NB4 (cell line): ENCODE measurements at regions not wholly inside any gene's neighbourhood (a gene's known extent, or its start where the extent isn't known, plus 50 kb on each side); places are given as distances from the start of the nearest gene placed in this dataset.
"Not testable (repeated sequence)": the region's sequence is repeated elsewhere in the genome, so short reads cannot be mapped to it uniquely, and the experiment has no call there.

Experiments
- DNase-seq: peaks from one replicate; pipeline ENCODE4 v3.0.0; 2010; ENCODE audit warnings: low read depth
- H3K4me3 ChIP-seq: one replicate; pipeline ENCODE4 v1.5.1; 2011; ENCODE audit warnings: mild to moderate bottlenecking, low read depth, low read length, moderate library complexity
- CTCF ChIP-seq: IDR thresholded peaks from one replicate; pipeline ENCODE4 v1.5.1; 2012; ENCODE audit warnings: low read depth, low read length
- MAX ChIP-seq: IDR thresholded peaks from 2 replicates; pipeline ENCODE4 v1.6.1; 2011; ENCODE audit warnings: low read depth, low read length
- MYC ChIP-seq: IDR thresholded peaks from 2 replicates; pipeline ENCODE4 v1.6.1; 2011; ENCODE audit warnings: low read depth, low read length
- POLR2A ChIP-seq: IDR thresholded peaks from 2 replicates; pipeline ENCODE4 v1.6.1; 2011; ENCODE audit warnings: mild to moderate bottlenecking; ENCODE audit not compliant: insufficient read length; ENCODE audit errors: extremely low read depth

- H3K4me3 ChIP-seq, DNase-seq: not testable (repeated sequence)
These were observed 653.4 kb downstream of the TGIF2LX start for GRCh38 chrX:90575155-90575554.

- not testable (repeated sequence) for DNase-seq, H3K4me3 ChIP-seq
These were observed 680.2 kb downstream of the TGIF2LX start for GRCh38 chrX:90601921-90602320.

GRCh38 chrX:90605736-90606135 is 684.0 kb downstream of the TGIF2LX start:
- H3K4me3 ChIP-seq, DNase-seq: not testable (repeated sequence)

- no peak for DNase-seq
- TF ChIP-seq CTCF, result no peak
- TF ChIP-seq MYC, result no peak
- no peak for TF ChIP-seq MAX
- TF ChIP-seq POLR2A, result no peak
- no peak overlapping the region for H3K4me3 ChIP-seq
These were observed 696.1 kb downstream of the TGIF2LX start for GRCh38 chrX:90617710-90618325.

GRCh38 chrX:90665161-90665560 is 743.5 kb downstream of the TGIF2LX start:
- not testable (repeated sequence) for H3K4me3 ChIP-seq
- DNase-seq, result peak; percentile 0

GRCh38 chrX:90713552-90713951 is 721.1 kb upstream of the PABPC5 start:
- DNase-seq, H3K4me3 ChIP-seq: not testable (repeated sequence)

GRCh38 chrX:90737555-90737954 is 697.1 kb upstream of the PABPC5 start:
- DNase-seq, H3K4me3 ChIP-seq: not testable (repeated sequence)

GRCh38 chrX:90757619-90758018 is 677.0 kb upstream of the PABPC5 start:
- not testable (repeated sequence) for H3K4me3 ChIP-seq, DNase-seq

GRCh38 chrX:90765482-90765881 is 669.2 kb upstream of the PABPC5 start:
- not testable (repeated sequence) for H3K4me3 ChIP-seq, DNase-seq

GRCh38 chrX:90780286-90780789 is 654.3 kb upstream of the PABPC5 start:
- DNase-seq, H3K4me3 ChIP-seq: not testable (repeated sequence)
